NCI-H748 (cell line): ENCODE measurements at regions not wholly inside any gene's neighbourhood (a gene's known extent, or its start where the extent isn't known, plus 50 kb on each side); places are given as distances from the start of the nearest gene placed in this dataset.

Experiments used
- DNase-seq: peaks from one replicate; lab custom pipeline; 2025; ENCODE audit not compliant: unreplicated experiment; lab: John Stamatoyannopoulos, UW

DNA sequence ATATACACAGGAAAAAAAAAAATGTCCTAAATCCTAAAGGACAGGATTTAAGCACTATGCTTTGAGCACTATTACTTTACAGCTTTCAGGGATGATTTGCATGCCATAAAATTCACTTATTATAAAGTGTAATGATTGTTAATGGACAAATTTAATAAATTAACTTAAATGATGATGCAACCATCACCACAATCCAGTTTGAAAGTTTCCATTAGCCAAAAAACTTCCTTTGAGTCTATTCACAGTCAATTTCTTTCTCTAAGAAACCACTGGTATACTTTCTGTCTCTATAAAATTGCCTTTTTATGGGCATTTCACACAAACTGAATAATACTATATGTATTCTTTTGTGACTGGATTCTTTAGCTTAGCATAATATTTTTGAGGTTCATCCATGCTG, 111.1 kb upstream of the RIOK3 start:
- no peak for DNase-seq

DNA sequence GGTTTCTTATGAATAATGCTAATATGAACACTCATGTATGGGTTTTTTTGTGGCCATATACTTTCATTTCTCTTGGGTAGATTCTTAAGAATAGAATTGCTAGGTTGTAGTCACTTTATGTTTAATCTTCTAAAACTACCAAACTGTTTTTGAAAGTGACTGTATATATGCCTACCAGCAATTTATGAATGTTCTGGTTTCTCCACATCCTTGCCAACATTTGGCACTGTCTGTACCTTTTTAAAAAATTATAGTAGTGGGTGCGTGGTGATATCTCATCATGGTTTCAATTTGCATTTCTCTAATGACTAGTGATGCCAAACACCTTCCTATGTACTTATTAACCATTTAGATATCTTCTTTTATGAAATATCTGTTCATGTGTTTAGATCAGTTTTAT, 110.6 kb upstream of the RIOK3 start:
- no peak for DNase-seq

DNA sequence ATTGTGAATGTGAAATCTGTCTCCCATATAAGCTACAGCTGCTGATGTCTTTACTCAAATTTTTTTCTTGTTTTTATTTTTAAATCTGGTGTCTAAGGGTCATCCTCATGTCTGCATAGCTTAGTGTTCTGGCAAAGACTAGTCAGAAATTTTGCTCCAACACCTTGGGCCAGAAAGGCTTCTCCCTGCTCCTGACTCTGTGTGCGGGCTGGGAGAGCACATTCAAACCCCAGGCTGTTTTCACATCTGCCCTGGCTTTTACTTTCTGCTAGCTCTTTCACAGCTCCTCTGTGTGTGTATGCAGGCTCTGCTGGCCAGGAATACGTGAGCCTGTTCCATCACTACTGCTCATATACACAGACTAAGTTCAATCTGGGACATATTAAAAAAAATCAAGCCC, 102.9 kb upstream of the RIOK3 start:
- DNase-seq, result no peak

DNA sequence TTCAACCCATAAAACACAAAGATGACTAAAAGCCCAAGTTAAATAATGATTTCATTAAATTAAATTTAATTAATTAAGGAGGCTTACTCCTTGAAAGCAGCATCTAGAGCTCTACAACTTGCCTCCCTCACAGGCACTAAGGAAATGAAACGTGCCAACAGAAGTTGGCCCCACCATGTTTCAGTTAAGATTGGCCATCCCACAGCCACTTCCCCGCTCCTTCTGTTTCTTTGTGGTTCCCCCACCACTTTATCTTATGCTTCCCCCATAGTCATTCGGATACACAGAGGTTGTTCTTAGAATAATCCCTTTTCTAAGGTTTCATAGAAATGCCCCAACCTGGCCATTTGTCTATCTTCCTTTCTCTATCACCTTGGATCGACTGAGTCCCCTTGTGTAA, 101.6 kb upstream of the RIOK3 start:
- DNase-seq, result no peak

DNA sequence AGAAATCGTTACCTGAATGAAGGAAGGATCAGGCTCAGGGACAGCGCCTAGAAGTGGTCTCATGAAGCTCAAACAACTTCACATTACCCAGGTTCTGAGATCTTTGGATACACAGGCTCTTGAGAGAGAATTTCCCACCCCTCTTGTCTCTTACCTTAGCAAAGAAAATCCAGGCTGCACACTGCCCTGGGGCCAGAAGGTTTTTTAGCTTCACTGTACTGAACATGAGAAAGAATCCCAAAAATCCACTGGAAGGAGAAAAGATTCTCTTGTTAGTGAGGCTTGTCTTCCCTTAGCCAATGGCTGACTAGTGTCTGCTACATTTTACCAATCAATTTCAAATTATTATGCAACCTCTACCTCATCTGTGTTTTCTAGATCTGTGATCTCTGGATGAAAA, 101.0 kb upstream of the RIOK3 start:
- DNase-seq, result no peak

DNA sequence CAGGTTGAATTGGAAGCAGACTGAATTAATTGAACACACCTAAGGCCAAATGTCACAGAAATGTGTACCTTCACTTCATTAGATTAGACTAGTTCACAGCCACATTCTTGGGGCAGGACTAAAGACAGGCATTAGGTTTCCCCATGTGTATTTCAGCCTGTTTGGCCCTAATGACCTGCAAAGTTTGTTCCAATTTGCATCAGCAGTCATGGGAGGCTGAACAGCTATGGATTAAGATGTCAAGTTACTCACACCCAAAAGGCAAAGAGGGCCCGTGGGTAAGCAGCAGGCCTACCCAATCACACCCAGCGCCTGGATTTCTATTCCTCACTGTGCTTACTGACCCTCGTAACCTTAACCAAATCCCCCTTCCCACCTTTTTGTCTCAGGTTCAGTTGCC, 99.6 kb upstream of the RIOK3 start:
- DNase-seq, result no peak

DNA sequence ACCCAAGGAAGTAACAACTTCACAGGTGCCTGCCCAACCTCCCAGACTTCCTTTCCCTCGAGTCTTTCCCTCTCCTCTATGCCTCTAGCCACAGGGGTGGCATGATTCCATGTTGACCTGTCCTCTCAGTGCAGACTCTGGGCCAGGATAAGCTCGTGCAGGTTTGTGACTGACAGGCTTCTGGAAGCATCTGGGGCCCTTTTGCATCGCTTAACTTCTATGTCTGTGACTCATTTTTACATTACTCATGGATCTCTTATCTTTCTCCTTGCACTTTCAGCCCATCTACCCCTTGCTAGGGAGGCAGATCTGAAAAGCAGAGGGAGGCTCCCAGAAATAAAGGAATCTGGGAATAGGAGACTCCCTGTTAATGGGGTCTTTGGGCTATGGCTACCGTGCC, 98.5 kb upstream of the RIOK3 start:
- no peak for DNase-seq

DNA sequence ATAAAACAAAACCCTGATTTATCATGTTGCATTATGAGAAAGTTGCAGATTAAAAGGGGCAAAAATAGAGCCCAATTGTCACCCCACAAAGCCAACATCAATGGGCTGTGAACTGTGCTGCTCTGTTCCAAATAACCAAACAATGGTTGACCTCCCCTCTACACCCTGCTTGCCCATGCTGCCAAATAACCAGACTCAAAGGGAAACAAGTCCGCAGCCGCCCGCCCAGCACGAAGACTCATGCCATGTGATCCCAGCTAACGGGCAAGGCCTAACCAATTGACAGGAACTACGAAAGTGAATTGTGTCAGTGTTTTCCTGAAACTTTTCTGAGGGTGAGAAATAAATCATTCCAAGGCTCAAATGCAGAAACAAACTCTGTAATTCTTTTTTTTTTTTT, 97.9 kb upstream of the RIOK3 start:
- no peak for DNase-seq

DNA sequence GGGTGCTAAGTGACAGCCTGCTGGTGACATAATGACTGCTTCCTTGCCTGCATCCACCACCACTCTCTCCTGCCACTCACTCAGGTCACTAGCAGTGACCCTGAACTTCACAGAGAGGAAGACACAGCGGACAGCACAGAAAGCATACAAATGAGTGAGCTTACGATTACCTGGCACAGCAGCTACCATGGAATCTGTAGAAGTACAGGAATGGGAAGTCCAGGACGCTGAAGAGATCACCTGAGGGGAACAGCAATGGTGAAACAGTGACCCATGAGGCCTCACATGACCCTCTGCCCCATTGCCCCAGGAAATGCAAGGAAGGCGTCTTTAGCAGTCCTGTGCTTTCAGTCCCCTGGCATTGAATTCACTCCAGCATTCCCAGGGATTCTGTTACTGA, 96.7 kb upstream of the RIOK3 start:
- DNase-seq, result no peak

DNA sequence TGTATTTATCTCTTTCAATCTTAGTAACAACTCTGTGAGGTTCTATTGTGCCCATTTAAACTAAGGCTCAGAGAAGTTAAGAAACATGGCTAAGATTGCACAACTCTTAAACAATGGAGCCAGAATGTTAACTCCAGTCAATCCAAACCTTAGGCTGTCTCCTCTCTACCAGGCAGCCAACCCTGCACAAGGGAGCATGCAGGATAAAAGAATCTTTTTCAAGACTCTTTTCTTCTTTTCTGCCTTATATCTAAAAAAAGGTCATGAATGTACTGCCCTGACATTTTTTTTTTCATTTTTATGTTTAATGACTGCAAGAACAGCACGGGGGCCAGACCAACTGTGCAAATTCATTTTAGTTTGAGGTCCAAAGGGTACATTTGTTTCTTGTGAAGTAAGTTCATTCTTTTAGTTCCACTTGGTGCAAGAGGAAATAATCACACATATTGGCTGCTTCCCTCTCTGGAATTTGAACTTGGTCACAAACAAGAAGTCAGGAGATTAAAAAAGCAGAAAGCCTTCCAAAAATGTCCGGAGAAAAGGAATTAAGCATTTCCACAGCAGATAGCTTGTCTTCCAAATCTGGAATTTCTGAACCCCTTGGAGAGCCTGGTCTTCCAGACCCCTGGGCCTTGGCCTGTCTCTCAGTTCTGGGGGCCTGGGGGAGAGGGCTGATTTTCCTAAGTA, 96.0 kb upstream of the RIOK3 start:
- no peak for DNase-seq

DNA sequence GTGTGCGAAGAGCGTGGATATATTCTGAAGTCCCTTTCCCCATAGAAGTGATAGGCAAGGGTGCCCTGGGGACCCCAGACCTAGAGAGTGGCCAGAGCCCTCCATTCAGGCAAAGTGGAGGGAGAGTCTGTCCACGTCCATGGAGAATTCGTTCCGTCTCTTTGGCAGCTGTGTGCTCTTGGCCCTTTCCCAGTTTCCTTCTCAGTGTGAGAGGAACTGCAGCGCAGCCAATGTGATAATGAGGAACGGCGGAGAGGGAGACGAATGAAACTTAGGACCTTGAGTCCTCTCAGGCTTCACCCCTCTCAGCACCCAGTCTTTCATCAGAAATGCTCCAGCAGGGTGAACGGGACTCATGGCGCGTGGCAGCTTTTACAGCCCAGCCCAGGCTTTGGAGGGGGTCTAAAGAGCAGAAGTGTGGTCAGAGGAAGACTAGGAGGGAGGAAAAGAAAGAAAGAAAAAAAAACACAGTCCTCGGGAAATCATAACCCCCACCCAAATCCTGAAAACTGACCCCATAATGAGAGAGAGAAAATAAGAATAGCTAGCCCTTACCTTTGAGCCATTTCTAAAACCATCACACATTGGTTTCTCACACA, 95.0 kb upstream of the RIOK3 start:
- DNase-seq, result no peak

DNA sequence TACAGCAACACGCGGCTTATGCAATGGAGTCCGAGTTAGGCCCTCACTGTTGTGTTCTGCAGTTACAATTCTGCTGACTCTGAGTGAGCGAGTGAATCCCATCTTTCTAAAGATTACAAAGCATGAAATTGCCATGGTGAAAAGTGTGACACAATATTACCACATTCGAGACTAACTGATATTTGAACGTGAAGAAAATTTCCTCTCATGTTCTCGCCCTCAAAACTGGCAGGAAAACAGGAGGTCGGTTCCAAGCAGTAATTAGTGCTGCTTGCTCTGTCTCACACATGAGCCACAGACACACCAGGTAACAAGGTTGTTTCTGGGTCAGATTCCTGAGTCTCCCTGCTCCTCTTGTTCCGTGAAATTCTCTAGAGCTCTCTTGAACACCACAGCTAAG, 93.7 kb upstream of the RIOK3 start:
- DNase-seq, result no peak

DNA sequence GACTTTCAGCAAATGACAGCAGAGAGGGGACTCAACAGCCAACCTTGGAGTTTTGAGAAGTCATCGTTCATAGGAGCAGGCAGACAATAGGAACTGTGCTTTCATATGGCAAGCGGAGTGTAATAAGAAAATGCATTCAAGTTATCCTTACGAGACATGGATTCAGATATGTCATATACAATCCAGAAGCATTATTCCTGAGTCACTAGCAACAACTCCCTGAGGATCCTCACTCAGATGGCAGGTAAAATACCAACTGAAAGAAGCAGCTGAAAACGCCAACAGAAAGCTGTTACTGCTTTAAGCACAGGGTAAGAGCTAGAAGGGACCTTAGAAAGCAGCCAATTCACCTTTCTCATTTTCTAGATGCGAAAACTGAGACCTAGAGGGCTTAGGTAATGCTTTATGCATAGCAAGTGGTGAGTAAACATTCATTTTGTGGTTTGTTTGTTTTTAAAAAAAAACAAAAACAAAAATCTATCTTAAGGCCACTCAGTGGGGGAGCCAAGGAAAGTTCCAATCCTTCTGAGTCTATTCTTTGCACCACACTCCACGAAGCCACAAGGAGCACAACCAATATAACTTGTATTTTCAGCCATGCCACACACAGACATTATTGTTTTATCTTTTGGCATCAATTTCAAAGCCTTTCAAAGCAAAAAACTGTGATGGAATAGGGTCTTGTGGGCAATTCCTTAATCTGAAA, 89.1 kb upstream of the RIOK3 start:
- DNase-seq, result no peak

DNA sequence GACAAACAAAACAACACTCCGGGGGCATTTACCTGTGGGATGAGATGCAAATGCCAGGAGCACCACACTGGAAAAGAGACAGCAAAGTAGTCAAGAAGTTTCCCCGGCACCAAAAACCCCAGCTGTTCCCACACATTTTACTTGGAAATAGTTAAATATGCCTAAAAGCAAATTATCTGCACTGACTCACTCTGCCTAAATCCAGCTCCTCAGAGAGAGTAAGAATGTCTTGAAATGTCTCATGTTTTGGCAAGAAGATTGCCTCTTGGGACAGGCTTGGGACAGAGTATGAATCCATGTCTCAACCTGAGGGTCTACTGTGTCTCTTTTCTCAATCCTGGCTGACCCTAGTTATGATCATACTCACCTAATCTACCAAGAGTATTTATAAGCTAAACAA, 87.5 kb upstream of the RIOK3 start:
- DNase-seq, result no peak

DNA sequence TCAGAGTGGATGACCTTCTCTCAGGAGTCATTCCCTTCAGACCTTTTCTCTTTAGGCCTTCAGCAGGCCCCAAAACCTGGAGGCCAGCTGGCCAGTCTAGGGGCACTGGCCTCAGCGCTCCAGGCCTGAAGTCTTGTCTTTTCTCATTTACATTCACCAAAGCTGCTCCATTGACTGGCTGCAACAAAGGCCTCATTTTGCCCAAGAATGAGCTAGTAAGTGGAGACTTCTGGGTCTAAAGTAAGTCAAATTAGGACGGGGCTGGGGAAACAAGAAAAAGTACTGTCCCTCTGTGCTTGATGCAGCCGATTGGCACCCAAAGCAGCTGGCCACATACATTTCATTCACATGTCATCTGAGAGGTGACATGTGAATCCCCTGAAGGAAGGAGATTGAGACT, 83.8 kb upstream of the RIOK3 start:
- no peak for DNase-seq

DNA sequence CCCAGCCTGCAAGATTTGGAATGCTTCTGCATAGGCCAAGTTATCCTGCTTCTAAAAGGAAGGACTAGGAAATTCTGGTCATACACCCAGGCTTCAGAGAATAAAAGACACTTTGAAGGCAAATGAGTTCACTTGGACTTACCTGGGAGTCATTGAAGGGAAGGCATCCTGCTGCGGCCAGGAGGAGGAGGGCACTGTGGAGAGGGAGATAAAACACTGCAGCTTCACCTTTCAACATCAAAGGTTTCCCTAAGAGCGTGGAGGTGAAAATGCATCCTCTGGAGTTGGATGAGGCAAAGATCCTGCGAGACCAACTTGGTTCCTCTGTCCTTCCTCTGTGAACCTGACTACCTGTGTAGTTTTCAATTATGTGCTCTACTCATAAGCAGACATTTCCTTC, 79.5 kb upstream of the RIOK3 start:
- no peak for DNase-seq

DNA sequence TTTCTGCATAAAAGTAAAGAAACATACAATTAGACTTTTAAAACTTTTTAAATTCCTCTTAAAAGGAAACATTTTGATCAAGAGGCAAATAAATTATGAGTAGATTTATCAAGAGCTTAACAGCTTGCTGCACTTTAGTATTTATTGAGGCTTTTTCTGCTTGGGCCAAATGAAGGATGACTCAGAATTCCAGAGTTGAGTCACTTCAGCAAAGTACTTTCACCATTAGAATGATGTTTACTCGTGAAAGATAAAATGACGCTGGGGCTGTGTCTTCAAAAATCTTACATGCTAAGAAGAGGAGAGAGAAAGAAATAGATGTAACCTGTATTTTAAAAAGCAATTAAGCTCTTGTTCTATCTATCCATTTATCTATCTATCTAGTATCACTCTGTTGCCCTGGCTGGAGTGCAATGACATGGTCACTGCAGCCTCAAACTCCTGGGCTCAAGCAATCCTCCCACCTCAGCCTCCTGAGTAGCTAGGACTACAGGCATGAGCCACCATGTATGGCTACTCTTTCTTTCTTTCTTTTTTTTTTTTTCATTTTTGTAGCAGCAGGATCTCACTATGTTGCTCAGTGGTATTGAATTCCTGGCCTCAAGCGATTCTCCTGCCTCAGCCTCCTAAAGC, 75.3 kb upstream of the RIOK3 start:
- no peak for DNase-seq

DNA sequence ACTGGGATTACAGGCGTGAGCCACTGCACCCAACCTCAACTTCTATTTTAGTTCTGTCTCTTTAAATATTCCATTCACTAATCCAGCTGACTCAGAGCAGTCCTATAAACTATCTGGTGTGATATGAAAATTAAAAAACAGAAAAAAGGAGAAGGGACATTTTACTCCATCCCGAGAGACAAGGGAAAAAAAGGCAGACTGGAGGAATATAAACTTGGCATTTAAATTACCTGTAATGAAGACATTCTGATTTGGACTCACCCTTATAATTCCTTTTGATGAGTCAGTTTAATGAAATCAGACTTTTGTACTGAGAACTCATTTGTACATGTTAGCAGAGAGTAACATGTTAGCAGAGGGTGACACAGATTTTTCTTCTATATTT, 74.8 kb upstream of the RIOK3 start:
- no peak for DNase-seq

DNA sequence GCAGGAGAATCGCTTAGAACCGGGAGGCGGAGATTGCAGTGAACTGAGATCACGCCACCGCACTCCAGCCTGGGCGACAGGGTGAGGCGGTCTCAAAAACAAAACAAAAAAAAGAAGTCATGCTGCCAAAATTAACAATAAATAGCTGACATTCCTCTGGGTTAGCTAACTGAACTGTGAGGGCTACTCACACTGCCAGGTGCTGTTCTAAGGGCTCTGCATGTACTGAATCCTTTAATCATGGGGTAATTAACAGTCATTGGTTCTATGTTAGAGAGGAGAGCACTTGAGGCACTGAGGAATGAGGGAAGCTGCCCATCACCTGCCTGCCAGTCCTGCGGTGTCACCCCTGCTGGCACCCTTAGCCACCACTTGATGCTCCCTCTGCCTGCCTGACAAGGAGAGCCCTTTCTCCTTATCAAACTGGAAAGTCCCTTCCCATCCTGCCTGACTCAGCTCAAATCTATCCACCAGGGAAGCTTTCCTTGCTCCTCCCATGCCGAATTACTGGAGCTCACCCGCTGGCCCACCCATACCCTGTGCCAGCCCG, 73.0 kb upstream of the RIOK3 start:
- no peak for DNase-seq

DNA sequence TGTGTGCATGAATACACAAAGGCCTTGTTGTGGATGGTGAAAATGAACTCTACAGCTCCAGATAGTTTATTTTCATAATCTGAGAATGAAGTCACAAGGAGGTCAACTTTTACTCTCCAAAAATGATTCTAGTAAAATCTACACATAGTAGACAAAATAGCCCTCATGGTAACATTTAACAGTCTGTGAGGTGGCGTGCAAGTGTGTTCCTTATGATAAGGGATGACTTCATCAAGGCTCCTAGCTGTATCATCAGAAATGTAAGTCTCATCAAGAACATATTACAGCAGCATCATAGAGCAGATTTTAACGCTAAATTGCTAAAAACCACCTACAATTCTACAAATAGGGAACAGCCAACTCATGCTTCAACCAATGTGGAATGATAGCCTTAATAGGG, 72.3 kb upstream of the RIOK3 start:
- no peak for DNase-seq

DNA sequence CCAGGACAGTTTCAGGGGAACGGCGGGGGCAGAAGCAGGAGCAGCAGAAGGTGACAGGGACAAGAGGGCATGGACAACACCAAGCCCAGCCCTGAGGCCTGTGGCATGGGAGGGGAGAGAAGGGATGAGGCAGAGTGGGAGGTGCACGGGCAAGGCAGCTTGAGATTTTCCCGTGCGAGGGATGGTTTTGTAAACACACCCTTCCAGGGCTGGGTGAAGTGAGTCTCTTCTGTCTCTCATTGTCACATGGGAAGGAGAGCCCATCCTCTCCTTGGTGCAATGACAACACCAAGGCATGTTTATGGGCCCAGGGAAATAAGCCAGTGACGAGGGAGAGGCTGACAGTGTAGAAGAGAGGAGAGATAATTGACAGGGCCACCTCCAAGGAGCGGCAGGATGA, 69.6 kb upstream of the RIOK3 start:
- DNase-seq, result no peak
